Nephron progenitor cell (in vitro differentiated cells): ENCODE measurements at regions not wholly inside any gene's neighbourhood (a gene's known extent, or its start where the extent isn't known, plus 50 kb on each side); places are given as distances from the start of the nearest gene placed in this dataset.

Source experiments
- DNase-seq: peaks from one replicate; pipeline ENCODE4 v3.0.0; 2021
- H3K27ac Mint-ChIP-seq: 2 replicates; pipeline ENCODE4 v1.8.0; 2021; ENCODE audit warnings: mild to moderate bottlenecking, moderate library complexity, mixed read lengths
- H3K27me3 Mint-ChIP-seq: 2 replicates; pipeline ENCODE4 v1.8.0; 2021; ENCODE audit warnings: mild to moderate bottlenecking, low read depth, mixed read lengths; ENCODE audit not compliant: poor library complexity
- H3K36me3 Mint-ChIP-seq: 2 replicates; pipeline ENCODE4 v1.8.0; 2021; ENCODE audit warnings: low read depth, mixed read lengths
- H3K4me1 Mint-ChIP-seq: 2 replicates; pipeline ENCODE4 v1.8.0; 2021; ENCODE audit warnings: mixed read lengths
- H3K4me3 Mint-ChIP-seq: 2 replicates; pipeline ENCODE4 v1.8.0; 2021; ENCODE audit warnings: mild to moderate bottlenecking, moderate library complexity, mixed read lengths
- H3K9me3 Mint-ChIP-seq: 2 replicates; pipeline ENCODE4 v1.8.0; 2021; ENCODE audit warnings: mild to moderate bottlenecking, moderate library complexity, mixed read lengths
- CTCF ChIP-seq: fragments of 200-600 bp; sonication (generic); IDR thresholded peaks from 2 replicates; pipeline ENCODE4 v1.5.0; 2021; ENCODE audit warnings: antibody characterized with exemption

DNA sequence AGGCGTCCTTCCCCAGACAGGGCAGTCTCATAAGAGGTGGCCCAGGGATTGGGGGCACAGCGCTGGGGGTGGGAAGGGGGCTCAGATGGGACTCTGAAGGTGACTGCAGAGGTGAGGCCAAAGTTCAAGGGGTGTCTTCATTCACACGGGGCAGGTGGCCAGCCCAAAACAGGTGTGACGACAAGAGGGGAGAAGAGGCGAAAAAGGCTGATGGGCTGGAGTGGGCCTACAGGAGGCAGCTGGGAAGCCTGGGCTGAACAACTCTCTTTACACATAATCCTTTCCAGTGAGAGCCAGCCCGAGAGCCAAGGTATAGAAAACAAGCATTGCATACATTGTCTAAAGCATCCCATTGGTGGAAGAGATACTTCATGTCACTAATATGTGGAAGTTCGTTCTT lies 130.9 kb upstream of the ASB18 start:
- Mint-ChIP-seq H3K9me3 (peaks cover 9% of the 10 kb centered on the region), H3K36me3 (peaks cover 25% of the 10 kb centered on the region), H3K4me1 (peaks cover 6% of the 10 kb centered on the region), H3K27me3 (no peaks in the 10 kb centered on the region), H3K4me3 (no peak overlapping the region), H3K27ac (peak overlapping the region; percentile 10)
- no peak for DNase-seq
- no peak for TF ChIP-seq CTCF

DNA sequence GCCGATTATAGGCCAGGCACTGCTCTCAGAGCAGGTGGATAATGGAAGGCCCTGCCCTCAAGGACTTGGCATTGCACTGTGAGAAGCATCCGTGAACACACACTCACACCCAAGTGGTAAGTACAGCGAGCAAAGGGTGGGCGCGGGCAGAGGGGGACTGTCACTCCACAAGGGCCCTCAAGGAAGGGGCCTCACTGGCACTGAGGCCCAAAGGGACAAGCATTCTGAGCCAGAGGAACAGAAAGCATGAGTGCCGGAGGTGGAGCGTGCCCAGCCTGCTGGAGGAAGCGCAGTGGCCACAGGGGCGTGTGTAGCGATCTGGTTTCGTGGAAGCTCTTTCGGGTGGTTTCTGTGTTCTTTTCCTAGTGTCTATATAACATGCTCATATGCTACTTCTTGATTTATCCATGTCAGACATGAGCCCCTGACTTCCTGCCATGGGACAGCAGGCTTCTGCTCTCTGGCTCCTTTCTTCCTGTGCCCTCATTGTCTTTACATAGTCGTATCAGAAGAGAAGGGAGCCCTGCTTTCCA lies 132.7 kb upstream of the ASB18 start:
- peaks cover 13% of the 10 kb centered on the region for H3K4me1 Mint-ChIP-seq
- peak overlapping the region; percentile 17 for H3K27ac Mint-ChIP-seq
- peaks cover 11% of the 10 kb centered on the region for H3K36me3 Mint-ChIP-seq
- peaks cover 3% of the 10 kb centered on the region for H3K9me3 Mint-ChIP-seq
- H3K4me3 Mint-ChIP-seq = no peak overlapping the region
- no peak for DNase-seq
- peaks cover 5% of the 10 kb centered on the region for H3K27me3 Mint-ChIP-seq
- TF ChIP-seq CTCF = no peak

DNA sequence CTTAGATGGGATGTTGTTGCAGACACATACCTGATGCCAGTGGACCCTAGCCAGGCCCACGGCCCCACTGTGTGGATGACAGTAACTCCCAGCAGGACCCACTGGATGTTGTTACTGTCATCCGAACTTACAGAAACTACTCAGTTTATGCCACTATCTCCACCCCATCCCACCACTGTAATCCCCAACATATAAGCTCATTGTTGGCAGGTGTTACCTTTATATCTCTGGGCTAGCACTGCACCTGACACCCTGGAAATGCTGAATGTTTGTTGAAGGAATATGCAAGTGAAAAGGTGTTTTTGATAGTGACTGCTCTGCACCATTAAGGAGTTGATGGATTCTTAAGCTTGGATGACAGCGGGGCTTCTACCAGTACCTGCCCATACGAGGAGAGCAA lies 133.5 kb upstream of the ASB18 start:
- peaks cover 9% of the 10 kb centered on the region for H3K36me3 Mint-ChIP-seq

GRCh38 chr2:236399409-236399808 lies 135.2 kb upstream of the ASB18 start:
- Mint-ChIP-seq H3K36me3 (peaks cover 9% of the 10 kb centered on the region), H3K9me3 (peaks cover 3% of the 10 kb centered on the region), H3K4me1 (peaks cover 33% of the 10 kb centered on the region), H3K27me3 (peaks cover 9% of the 10 kb centered on the region), H3K4me3 (no peak overlapping the region), H3K27ac (no peak overlapping the region)
- TF ChIP-seq CTCF = no peak
- no peak for DNase-seq

More for the DNA sequence above, 133.5 kb upstream of the ASB18 start:
- Mint-ChIP-seq H3K27me3 (peaks cover 5% of the 10 kb centered on the region), H3K4me3 (no peak overlapping the region), H3K4me1 (peaks cover 21% of the 10 kb centered on the region), H3K9me3 (peaks cover 3% of the 10 kb centered on the region), H3K27ac (no peak overlapping the region)
- TF ChIP-seq CTCF = no peak
- DNase-seq = no peak

DNA sequence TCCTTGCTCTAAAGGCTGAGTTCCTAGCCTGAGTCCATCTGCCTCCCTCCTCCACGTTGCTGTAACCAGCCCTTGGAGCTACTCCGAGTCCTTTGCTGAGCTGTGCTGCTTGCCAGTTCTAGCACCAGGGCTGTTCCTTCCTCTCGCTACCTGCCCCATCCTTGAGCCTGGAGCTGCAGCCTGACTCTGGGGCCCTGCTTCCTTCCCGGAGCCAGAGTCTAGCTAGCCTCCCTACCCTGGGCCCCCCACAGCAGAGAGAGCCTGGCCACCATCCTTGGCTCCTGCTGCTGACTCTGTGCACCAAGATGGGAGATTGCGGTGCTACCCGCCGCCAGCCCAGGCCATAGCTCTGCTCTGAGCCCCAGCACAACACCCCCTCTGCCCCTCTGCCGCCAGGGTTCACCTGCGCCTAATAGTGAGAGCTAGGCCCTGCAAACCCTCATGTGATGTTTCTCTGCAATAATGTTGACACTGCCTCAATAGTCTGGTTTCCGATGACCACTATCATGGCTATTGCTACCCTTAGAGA lies 135.9 kb upstream of the ASB18 start:
- Mint-ChIP-seq H3K27ac (peak overlapping the region; percentile 57), H3K4me1 (peaks cover 30% of the 10 kb centered on the region), H3K4me3 (no peak overlapping the region), H3K9me3 (peaks cover 3% of the 10 kb centered on the region), H3K27me3 (peaks cover 9% of the 10 kb centered on the region), H3K36me3 (peaks cover 9% of the 10 kb centered on the region)
- DNase-seq = no peak
- no peak for TF ChIP-seq CTCF
